Smooth muscle cell (in vitro differentiated cells): ENCODE measurements at regions not wholly inside any gene's neighbourhood (a gene's known extent, or its start where the extent isn't known, plus 50 kb on each side); places are given as distances from the start of the nearest gene placed in this dataset.

Source experiments
- DNase-seq: peaks from one replicate; lab custom pipeline; 2025; ENCODE audit not compliant: unreplicated experiment; lab: John Stamatoyannopoulos, UW
- H2AFZ ChIP-seq: fragments of 200-600 bp; sonication (generic); 2 replicates; pipeline ENCODE4 v1.6.0; 2016; ENCODE audit warnings: antibody characterized with exemption, low read depth, mild to moderate bottlenecking
- H3F3A ChIP-seq: fragments of 200-600 bp; sonication (generic); 2 replicates; pipeline ENCODE4 v1.6.0; 2017; ENCODE audit warnings: antibody characterized with exemption, low read depth
- H3K27ac ChIP-seq: fragments of 200-600 bp; sonication (generic); 2 replicates; pipeline ENCODE4 v1.5.1; 2016; ENCODE audit warnings: low read depth, mild to moderate bottlenecking
- H3K27me3 ChIP-seq: fragments of 200-600 bp; sonication (generic); 2 replicates; pipeline ENCODE4 v1.6.1; 2016; ENCODE audit warnings: low read depth, mild to moderate bottlenecking
- H3K36me3 ChIP-seq: fragments of 200-600 bp; sonication (generic); 2 replicates; pipeline ENCODE4 v1.5.1; 2016; ENCODE audit warnings: low read depth
- H3K4me1 ChIP-seq: fragments of 200-600 bp; sonication (generic); 2 replicates; pipeline ENCODE4 v1.5.1; 2016; ENCODE audit warnings: low read depth
- H3K4me2 ChIP-seq: fragments of 200-600 bp; sonication (generic); 2 replicates; pipeline ENCODE4 v1.6.0; 2016; ENCODE audit warnings: mild to moderate bottlenecking
- H3K4me3 ChIP-seq: fragments of 200-600 bp; sonication (generic); 2 replicates; pipeline ENCODE4 v1.5.1; 2016; ENCODE audit warnings: mild to moderate bottlenecking
- H3K79me2 ChIP-seq: fragments of 200-600 bp; sonication (generic); 2 replicates; pipeline ENCODE4 v1.6.0; 2016; ENCODE audit warnings: low read depth, mild to moderate bottlenecking
- H3K9ac ChIP-seq: fragments of 200-600 bp; sonication (generic); 2 replicates; pipeline ENCODE4 v1.6.0; 2016; ENCODE audit warnings: low read depth
- H3K9me3 ChIP-seq: fragments of 200-600 bp; sonication (generic); replicated peaks from 2 replicates; pipeline ENCODE4 v1.5.1; 2016; ENCODE audit warnings: low read depth
- H4K20me1 ChIP-seq: fragments of 200-600 bp; sonication (generic); 2 replicates; pipeline ENCODE4 v1.6.0; 2016; ENCODE audit warnings: low read depth
- WGBS: methylation state at CpG from one replicate; pipeline ENCODE4 v1.1.7; 2016; ENCODE audit warnings: low lambda C conversion rate; 5-methylcytosine and 5-hydroxymethylcytosine counted together
- TF ChIP-seq, protein P1 (sequence below): fragments of 200-600 bp; sonication (generic); IDR thresholded peaks from 2 replicates; pipeline ENCODE4 v1.5.1; 2017; ENCODE audit warnings: borderline replicate concordance, mild to moderate bottlenecking, antibody characterized with exemption; ENCODE audit not compliant: insufficient read depth, poor library complexity, severe bottlenecking

DNA sequence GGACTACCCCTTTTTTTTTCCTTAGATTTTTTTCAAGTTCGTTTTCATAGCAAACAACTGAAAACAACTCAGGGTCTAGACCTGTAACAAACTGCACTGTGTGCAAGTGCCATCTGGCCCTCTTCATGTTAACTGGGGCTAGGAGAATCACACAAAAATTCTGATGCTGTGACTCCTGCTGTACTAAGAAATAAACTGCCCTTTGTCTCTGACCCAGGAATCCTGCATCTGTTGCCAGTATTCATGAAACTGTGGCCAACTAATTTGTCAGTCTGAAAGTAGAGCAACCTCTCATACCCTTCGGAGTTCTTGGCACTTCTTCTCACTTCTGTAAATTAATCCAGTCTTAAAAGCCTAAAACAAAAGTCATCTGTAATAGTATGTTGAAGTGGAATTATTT lies 218.4 kb upstream of the PCDH15 start:
- TF ChIP-seq, protein P1, sequence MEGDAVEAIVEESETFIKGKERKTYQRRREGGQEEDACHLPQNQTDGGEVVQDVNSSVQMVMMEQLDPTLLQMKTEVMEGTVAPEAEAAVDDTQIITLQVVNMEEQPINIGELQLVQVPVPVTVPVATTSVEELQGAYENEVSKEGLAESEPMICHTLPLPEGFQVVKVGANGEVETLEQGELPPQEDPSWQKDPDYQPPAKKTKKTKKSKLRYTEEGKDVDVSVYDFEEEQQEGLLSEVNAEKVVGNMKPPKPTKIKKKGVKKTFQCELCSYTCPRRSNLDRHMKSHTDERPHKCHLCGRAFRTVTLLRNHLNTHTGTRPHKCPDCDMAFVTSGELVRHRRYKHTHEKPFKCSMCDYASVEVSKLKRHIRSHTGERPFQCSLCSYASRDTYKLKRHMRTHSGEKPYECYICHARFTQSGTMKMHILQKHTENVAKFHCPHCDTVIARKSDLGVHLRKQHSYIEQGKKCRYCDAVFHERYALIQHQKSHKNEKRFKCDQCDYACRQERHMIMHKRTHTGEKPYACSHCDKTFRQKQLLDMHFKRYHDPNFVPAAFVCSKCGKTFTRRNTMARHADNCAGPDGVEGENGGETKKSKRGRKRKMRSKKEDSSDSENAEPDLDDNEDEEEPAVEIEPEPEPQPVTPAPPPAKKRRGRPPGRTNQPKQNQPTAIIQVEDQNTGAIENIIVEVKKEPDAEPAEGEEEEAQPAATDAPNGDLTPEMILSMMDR, result no peak
- 37% methylated on average over 2 of the region's 2 CpGs for WGBS
- H3K36me3 ChIP-seq, result no peaks in the 10 kb centered on the region
- no peak overlapping the region for H3K4me3 ChIP-seq
- H3K27ac ChIP-seq, result no peak overlapping the region
- H3K9ac ChIP-seq, result no peak overlapping the region
- no peaks in the 10 kb centered on the region for H3K79me2 ChIP-seq
- H3K4me2 ChIP-seq, result no peak overlapping the region
- no peaks in the 10 kb centered on the region for H3F3A ChIP-seq
- no peaks in the 10 kb centered on the region for H3K9me3 ChIP-seq
- no peaks in the 10 kb centered on the region for H4K20me1 ChIP-seq
- DNase-seq, result no peak
- H2AFZ ChIP-seq, result no peak overlapping the region
- H3K27me3 ChIP-seq, result no peaks in the 10 kb centered on the region
- no peaks in the 10 kb centered on the region for H3K4me1 ChIP-seq

DNA sequence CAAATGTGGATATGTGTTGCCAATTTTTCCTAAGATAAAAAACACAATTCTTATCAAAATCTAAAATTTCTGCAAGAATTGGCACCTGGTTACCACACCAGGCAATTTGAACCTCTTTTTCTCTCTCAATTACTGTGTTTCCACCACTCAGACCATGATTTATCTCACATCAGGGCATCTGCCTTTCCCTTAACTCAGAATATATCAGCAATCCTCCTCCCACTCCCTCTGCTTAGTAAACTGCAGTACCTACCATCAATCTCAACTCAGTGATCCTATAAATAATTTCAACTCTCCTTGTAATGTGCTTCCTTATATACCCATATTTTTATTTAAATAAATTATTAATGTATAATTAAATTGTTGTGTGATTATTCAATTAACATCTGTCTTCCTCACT lies 212.3 kb upstream of the PCDH15 start:
- Histone ChIP-seq H3K27ac (no peak overlapping the region), H3K4me1 (no peaks in the 10 kb centered on the region), H3K79me2 (no peaks in the 10 kb centered on the region), H3K4me2 (no peak overlapping the region), H3K4me3 (no peak overlapping the region), H2AFZ (no peak overlapping the region), H4K20me1 (no peaks in the 10 kb centered on the region), H3K36me3 (no peaks in the 10 kb centered on the region), H3K9ac (no peak overlapping the region), H3K9me3 (no peaks in the 10 kb centered on the region), H3K27me3 (no peaks in the 10 kb centered on the region), H3F3A (no peaks in the 10 kb centered on the region)
- no peak for DNase-seq
- TF ChIP-seq, protein P1, result no peak

DNA sequence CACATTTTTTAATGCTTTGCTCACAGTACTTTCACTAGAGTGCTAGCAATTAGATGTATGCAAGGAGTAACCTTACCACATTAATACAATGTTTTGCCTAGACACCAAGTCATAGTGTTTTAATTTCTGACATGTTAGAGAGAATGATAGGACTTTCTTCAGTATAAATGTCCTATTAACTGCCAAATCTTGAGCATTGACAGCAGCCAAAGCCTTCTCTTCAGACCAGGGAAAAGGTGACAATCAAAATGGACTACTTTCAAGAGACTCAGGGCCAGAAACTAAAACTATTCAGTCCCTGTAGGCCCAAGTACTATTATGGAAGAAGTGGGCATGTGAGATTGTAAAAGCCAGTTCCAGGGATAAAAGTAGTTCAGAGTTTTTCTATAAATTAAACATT lies 201.4 kb upstream of the PCDH15 start:
- Histone ChIP-seq H3K9ac (no peak overlapping the region), H3K27me3 (no peaks in the 10 kb centered on the region), H3K4me3 (no peak overlapping the region), H3F3A (no peaks in the 10 kb centered on the region), H3K4me2 (no peak overlapping the region), H3K4me1 (no peaks in the 10 kb centered on the region), H3K27ac (no peak overlapping the region), H2AFZ (no peak overlapping the region), H3K36me3 (no peaks in the 10 kb centered on the region), H4K20me1 (no peaks in the 10 kb centered on the region), H3K79me2 (no peaks in the 10 kb centered on the region), H3K9me3 (peaks cover 4% of the 10 kb centered on the region)
- no peak for DNase-seq
- TF ChIP-seq, protein P1, result no peak

DNA sequence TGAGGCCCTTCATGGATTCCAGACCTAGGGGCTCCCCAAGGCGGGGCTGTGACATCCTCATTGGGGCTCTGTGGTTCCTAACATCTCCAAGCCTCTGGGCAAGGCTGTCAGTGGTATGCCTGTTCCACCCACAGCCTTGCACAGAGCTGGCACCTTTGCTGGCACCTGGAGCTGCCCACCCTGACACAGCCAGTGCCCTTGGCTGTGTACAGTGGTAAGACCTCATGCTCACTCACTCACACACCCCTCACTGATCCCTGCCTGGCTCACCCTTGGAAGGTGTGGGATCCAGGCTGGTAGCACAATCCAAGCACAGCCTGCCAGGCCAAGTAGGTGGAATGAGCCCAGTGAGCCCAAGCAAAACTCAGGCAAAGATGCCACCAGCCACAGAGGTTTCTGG lies 200.4 kb upstream of the PCDH15 start:
- Histone ChIP-seq H3K4me2 (no peak overlapping the region), H3K9ac (no peak overlapping the region), H3K27ac (no peak overlapping the region), H3K36me3 (no peaks in the 10 kb centered on the region), H3K9me3 (peaks cover 4% of the 10 kb centered on the region), H3K79me2 (no peaks in the 10 kb centered on the region), H3F3A (no peaks in the 10 kb centered on the region), H3K27me3 (no peaks in the 10 kb centered on the region), H3K4me3 (no peak overlapping the region), H4K20me1 (no peaks in the 10 kb centered on the region), H2AFZ (no peak overlapping the region), H3K4me1 (no peaks in the 10 kb centered on the region)
- 79% methylated on average over 1 of the region's 1 CpG for WGBS
- DNase-seq, result no peak
- TF ChIP-seq, protein P1, result no peak
